Activated CD4-positive, alpha-beta T cell treated with anti-CD3 and anti-CD28 coated beads, Interleukin-2, amount 10 ng/mL, durations not matched to agents 7 days and 5 days (primary cell): ENCODE measurements at regions not wholly inside any gene's neighbourhood (a gene's known extent, or its start where the extent isn't known, plus 50 kb on each side); places are given as distances from the start of the nearest gene placed in this dataset.

Source experiments
- CTCF ChIA-PET: fragments of 350-600 bp; sonication (Branson Sonifier 250); formaldehyde crosslinking; loops from one replicate; lab custom pipeline; 2021; ENCODE audit warnings: antibody characterized with exemption; lab: Charles Lee
- POLR2A ChIA-PET: fragments of 350-600 bp; sonication (Branson Sonifier 250); formaldehyde crosslinking; loops from one replicate; lab custom pipeline; 2021; ENCODE audit warnings: antibody characterized with exemption; lab: Charles Lee
- DNase-seq: peaks from one replicate; pipeline ENCODE4 v3.0.0-alpha.2; 2020
- H3K27ac Mint-ChIP-seq: one replicate; pipeline ENCODE4 v1.8.0; 2021; ENCODE audit warnings: mild to moderate bottlenecking, moderate library complexity, mixed read lengths
- H3K27me3 Mint-ChIP-seq: one replicate; pipeline ENCODE4 v1.8.0; 2021; ENCODE audit warnings: mixed read lengths
- H3K36me3 Mint-ChIP-seq: one replicate; pipeline ENCODE4 v1.8.0; 2021; ENCODE audit warnings: low read depth, mixed read lengths
- H3K4me1 Mint-ChIP-seq: one replicate; pipeline ENCODE4 v1.8.0; 2021; ENCODE audit warnings: mixed read lengths
- H3K4me3 Mint-ChIP-seq: one replicate; pipeline ENCODE4 v1.8.0; 2021; ENCODE audit warnings: mild to moderate bottlenecking, moderate library complexity, mixed read lengths
- H3K9me3 Mint-ChIP-seq: one replicate; pipeline ENCODE4 v1.8.0; 2021; ENCODE audit warnings: mixed read lengths

- no peak for DNase-seq
- no peaks in the 10 kb centered on the region for H3K27me3 Mint-ChIP-seq
- ChIA-PET CTCF (interaction anchor here (1.5 kb wide), 1 partner anchor 17 kb away, joined by 4 read pairs; no protein-coding TSS in a partner anchor), POLR2A (no interaction called here)
- no peaks in the 10 kb centered on the region for H3K9me3 Mint-ChIP-seq
- H3K27ac Mint-ChIP-seq = no peak overlapping the region
- no peak overlapping the region for H3K4me3 Mint-ChIP-seq
- no peaks in the 10 kb centered on the region for H3K36me3 Mint-ChIP-seq
- no peaks in the 10 kb centered on the region for H3K4me1 Mint-ChIP-seq
Measured at GRCh38 chr1:58836408-58836807, 52.6 kb upstream of the JUN start.

DNA sequence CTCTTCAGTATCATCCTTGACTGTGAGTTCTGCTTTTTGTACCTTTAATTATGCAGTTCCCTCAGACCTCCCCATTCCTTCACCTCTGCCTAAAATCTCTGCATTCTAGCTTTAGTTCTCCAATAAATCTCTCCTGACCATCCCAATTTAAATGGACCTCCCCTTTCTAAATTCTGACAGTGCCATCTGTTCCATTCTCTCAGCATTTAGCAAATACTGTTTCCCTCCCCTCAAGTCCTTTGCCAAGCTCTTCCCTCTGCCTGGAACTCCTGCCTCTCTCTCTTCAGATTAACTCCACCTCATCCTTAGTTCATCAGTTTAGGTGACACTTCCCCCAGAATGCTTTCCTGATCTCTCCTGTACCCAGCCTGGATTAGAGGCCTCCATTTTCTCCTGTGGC, 54.0 kb upstream of the JUN start:
- Mint-ChIP-seq H3K27ac (no peak overlapping the region), H3K4me1 (peaks cover 7% of the 10 kb centered on the region), H3K4me3 (no peak overlapping the region), H3K36me3 (no peaks in the 10 kb centered on the region), H3K27me3 (no peaks in the 10 kb centered on the region), H3K9me3 (peaks cover 3% of the 10 kb centered on the region)
- ChIA-PET POLR2A (no interaction called here), CTCF (interaction anchor here (1.3 kb wide), 1 partner anchor 18 kb away, joined by 4 read pairs; no protein-coding TSS in a partner anchor)
- DNase-seq = no peak

- no peak for DNase-seq
- peaks cover 3% of the 10 kb centered on the region for H3K9me3 Mint-ChIP-seq
- H3K36me3 Mint-ChIP-seq = no peaks in the 10 kb centered on the region
- H3K27ac Mint-ChIP-seq = no peak overlapping the region
- no peaks in the 10 kb centered on the region for H3K27me3 Mint-ChIP-seq
- H3K4me3 Mint-ChIP-seq = no peak overlapping the region
- peaks cover 7% of the 10 kb centered on the region for H3K4me1 Mint-ChIP-seq
- ChIA-PET POLR2A (no interaction called here), CTCF (interaction anchor here (0.8 to 1.3 kb wide), 4 partner anchors 15 to 141 kb away, joined by 3 to 4 read pairs (median 3); no protein-coding TSS in a partner anchor)
Measured at GRCh38 chr1:58839147-58839795, 55.4 kb upstream of the JUN start.

GRCh38 chr1:58839846-58840835, 56.3 kb upstream of the JUN start:
- H3K27me3 Mint-ChIP-seq = no peaks in the 10 kb centered on the region
- no peaks in the 10 kb centered on the region for H3K36me3 Mint-ChIP-seq
- ChIA-PET POLR2A (no interaction called here), CTCF (interaction anchor here (0.8 to 0.9 kb wide), 2 partner anchors 15 to 140 kb away, joined by 3 read pairs; no protein-coding TSS in a partner anchor)
- H3K4me1 Mint-ChIP-seq = peaks cover 7% of the 10 kb centered on the region
- peaks cover 3% of the 10 kb centered on the region for H3K9me3 Mint-ChIP-seq
- DNase-seq = no peak
- no peak overlapping the region for H3K4me3 Mint-ChIP-seq
- H3K27ac Mint-ChIP-seq = no peak overlapping the region

DNA sequence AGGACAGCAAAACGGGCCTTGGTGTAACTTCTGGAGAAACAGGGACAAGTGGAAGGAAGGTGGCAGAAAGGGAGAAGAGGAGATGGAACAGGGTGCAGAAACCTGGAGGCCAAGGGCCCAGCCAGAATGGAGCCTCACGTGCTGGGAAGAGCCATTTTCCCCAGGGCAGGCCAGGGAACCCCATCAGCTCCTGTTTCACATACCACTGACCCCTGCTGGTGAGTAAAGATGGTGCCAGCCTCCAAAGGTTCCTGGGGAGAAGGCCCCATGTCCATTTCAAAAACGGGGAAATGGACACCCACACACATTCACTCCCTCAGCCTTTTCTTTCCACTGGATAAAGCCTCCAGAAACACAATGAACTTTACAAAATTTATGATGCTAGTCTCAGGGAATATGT, 57.6 kb upstream of the JUN start:
- Mint-ChIP-seq H3K27ac (no peak overlapping the region), H3K4me1 (peaks cover 7% of the 10 kb centered on the region), H3K36me3 (no peaks in the 10 kb centered on the region), H3K4me3 (no peak overlapping the region), H3K27me3 (no peaks in the 10 kb centered on the region), H3K9me3 (peaks cover 3% of the 10 kb centered on the region)
- CTCF ChIA-PET = interaction anchor here (0.7 to 1.0 kb wide), 3 partner anchors 12 to 18 kb away, joined by 3 to 4 read pairs (median 3); no protein-coding TSS in a partner anchor
- DNase-seq = no peak
- POLR2A ChIA-PET = no interaction called here

- no peak overlapping the region for H3K4me3 Mint-ChIP-seq
- CTCF ChIA-PET = no interaction called here
- no peaks in the 10 kb centered on the region for H3K36me3 Mint-ChIP-seq
- H3K9me3 Mint-ChIP-seq = peaks cover 3% of the 10 kb centered on the region
- POLR2A ChIA-PET = no interaction called here
- H3K4me1 Mint-ChIP-seq = peaks cover 7% of the 10 kb centered on the region
- H3K27ac Mint-ChIP-seq = no peak overlapping the region
- no peak for DNase-seq
- no peaks in the 10 kb centered on the region for H3K27me3 Mint-ChIP-seq
Measured at GRCh38 chr1:58842941-58843340, 59.1 kb upstream of the JUN start.

DNA sequence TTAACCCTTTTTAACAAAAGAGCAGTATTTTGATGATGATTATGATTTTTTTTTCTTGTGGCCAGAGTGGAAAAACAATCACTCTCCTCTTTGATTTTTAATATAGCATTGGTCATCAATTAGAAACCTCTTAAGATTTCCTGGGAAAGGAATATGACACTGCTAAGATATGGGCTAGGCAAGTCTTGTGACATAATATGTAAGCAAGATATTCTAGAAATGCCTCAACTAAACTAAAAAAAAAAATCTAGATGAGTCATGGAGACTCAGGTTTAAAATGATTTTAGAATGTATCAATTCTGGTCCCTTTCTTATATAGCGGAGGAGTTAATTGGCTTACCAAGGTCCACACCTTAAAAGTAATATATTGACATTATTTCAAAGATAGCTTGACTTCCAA, 60.3 kb upstream of the JUN start:
- H3K4me3 Mint-ChIP-seq = no peak overlapping the region
- H3K36me3 Mint-ChIP-seq = no peaks in the 10 kb centered on the region
- peaks cover 3% of the 10 kb centered on the region for H3K9me3 Mint-ChIP-seq
- H3K4me1 Mint-ChIP-seq = peaks cover 7% of the 10 kb centered on the region
- no peak for DNase-seq
- H3K27ac Mint-ChIP-seq = no peak overlapping the region
- ChIA-PET CTCF (interaction anchor here (1.0 kb wide), 1 partner anchor 446 kb away, joined by 3 read pairs; no protein-coding TSS in a partner anchor), POLR2A (no interaction called here)
- no peaks in the 10 kb centered on the region for H3K27me3 Mint-ChIP-seq

GRCh38 chr1:58845942-58846341, 62.1 kb upstream of the JUN start:
- Mint-ChIP-seq H3K27me3 (no peaks in the 10 kb centered on the region), H3K4me1 (peaks cover 7% of the 10 kb centered on the region), H3K27ac (no peak overlapping the region), H3K4me3 (no peak overlapping the region), H3K36me3 (no peaks in the 10 kb centered on the region), H3K9me3 (peaks cover 3% of the 10 kb centered on the region)
- ChIA-PET CTCF (interaction anchor here (1.6 kb wide), 1 partner anchor 12 kb away, joined by 5 read pairs; no protein-coding TSS in a partner anchor), POLR2A (no interaction called here)
- no peak for DNase-seq

DNA sequence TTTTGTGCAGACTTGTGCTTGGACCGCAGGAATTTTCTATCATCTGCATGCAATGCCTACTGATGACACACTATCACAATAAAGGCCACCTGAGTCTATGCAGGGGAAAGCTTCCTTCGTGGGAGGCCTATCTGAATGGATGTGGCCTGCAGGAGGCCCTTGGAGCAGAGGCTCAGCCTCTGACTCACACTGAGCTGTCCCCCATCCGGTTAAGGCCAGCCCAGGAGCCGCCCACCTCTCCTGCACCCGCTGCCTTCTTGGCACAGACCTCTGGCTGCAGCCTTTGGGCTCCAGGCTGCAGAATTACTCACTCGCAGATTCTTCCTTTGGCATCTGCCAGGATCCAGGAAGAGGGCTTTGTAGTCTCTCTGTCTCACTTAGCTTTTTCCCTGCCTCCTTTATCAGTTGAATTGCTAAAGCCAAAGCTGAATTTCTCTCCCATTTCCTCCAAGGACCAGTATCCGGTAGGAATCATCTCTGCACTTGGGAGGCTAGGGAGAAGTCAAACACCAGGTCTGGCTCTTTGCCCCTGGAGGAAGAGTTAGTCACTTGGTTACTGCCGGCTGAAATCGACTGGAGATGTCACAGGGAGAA, 65.1 kb upstream of the JUN start:
- POLR2A ChIA-PET = no interaction called here
- Mint-ChIP-seq H3K36me3 (no peaks in the 10 kb centered on the region), H3K9me3 (no peaks in the 10 kb centered on the region), H3K27ac (no peak overlapping the region), H3K27me3 (no peaks in the 10 kb centered on the region), H3K4me1 (peaks cover 8% of the 10 kb centered on the region), H3K4me3 (no peak overlapping the region)
- CTCF ChIA-PET = interaction anchor here (1.2 to 1.3 kb wide), 2 partner anchors 9 to 10 kb away, joined by 3 to 4 read pairs; no protein-coding TSS in a partner anchor
- DNase-seq = no peak

DNA sequence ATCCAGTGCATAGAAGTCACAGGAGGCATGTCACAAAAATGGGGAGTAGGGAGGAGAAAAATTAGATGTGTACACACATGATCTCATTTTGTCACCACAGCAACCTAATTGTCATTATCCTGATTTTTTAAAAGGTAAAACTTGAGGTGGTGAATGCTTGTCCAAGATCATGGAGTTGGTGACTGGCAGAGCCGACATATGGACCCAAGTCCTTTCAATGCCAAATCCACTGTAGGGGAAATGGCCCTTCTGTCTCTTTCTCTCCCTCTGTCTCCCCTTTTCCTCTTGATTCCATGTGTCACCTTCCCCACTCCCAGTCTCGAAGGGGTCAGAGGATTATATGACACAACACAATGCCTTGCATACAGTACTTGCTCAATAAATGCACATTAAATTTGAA, 65.7 kb upstream of the JUN start:
- H3K9me3 Mint-ChIP-seq = no peaks in the 10 kb centered on the region
- ChIA-PET POLR2A (no interaction called here), CTCF (interaction anchor here (1.3 kb wide), 1 partner anchor 8 kb away, joined by 4 read pairs; no protein-coding TSS in a partner anchor)
- H3K4me3 Mint-ChIP-seq = no peak overlapping the region
- no peak for DNase-seq
- H3K27ac Mint-ChIP-seq = no peak overlapping the region
- H3K36me3 Mint-ChIP-seq = no peaks in the 10 kb centered on the region
- H3K27me3 Mint-ChIP-seq = no peaks in the 10 kb centered on the region
- H3K4me1 Mint-ChIP-seq = peaks cover 10% of the 10 kb centered on the region

- no peaks in the 10 kb centered on the region for H3K9me3 Mint-ChIP-seq
- no peaks in the 10 kb centered on the region for H3K27me3 Mint-ChIP-seq
- peaks cover 20% of the 10 kb centered on the region for H3K4me1 Mint-ChIP-seq
- H3K27ac Mint-ChIP-seq = no peak overlapping the region
- ChIA-PET CTCF (interaction anchor here (0.6 to 0.7 kb wide), 2 partner anchors 48 to 67 kb away, joined by 4 to 5 read pairs; partner anchors contain the start of gene JUN), POLR2A (no interaction called here)
- no peak for DNase-seq
- no peak overlapping the region for H3K4me3 Mint-ChIP-seq
- no peaks in the 10 kb centered on the region for H3K36me3 Mint-ChIP-seq
Measured at GRCh38 chr1:58850636-58851035, 66.8 kb upstream of the JUN start.

DNA sequence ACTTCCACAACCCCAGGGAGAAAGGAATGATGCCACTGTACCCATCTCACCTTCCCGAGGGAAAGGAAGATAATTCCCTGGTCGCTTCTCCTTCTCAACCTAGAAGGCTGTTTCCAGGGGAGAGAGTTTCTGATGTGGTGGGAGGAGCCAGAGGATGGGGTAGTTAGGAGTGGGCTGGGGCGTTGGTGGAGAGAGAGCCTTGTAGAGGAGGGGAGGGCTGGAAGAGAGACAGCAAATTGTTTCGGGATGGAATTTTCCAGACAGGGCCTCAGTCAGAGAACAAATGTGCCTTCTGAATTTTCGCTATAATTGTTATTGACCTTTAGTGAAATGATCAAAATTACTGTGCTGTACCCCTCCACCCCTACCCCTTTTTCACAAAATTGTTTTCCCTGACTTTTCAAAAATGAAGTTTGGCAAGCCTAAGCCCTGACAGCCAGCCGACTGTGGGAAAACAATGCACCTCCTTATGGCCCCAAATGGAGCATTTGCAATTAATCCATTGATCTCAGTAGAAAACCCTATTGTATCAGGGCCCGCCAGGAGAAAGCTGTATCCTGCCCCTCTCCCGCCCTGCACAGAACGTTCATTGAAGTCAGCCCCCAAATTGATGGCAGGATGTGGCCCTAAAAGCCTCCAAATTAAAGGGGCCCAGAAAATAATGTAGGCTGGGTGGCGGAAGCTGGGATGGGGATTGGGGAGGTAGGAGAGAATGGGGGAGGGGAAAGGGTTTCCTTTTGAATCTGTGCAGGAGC, 69.1 kb upstream of the JUN start:
- Mint-ChIP-seq H3K4me1 (peaks cover 34% of the 10 kb centered on the region), H3K36me3 (no peaks in the 10 kb centered on the region), H3K27ac (no peak overlapping the region), H3K9me3 (no peaks in the 10 kb centered on the region), H3K4me3 (no peak overlapping the region), H3K27me3 (no peaks in the 10 kb centered on the region)
- POLR2A ChIA-PET = no interaction called here
- CTCF ChIA-PET = interaction anchor here (0.9 to 1.3 kb wide), 3 partner anchors 16 to 86 kb away, joined by 3 to 5 read pairs (median 4); no protein-coding TSS in a partner anchor
- DNase-seq = no peak
